AG04450 (cell line): ENCODE measurements at regions not wholly inside any gene's neighbourhood (a gene's known extent, or its start where the extent isn't known, plus 50 kb on each side); places are given as distances from the start of the nearest gene placed in this dataset.

Experiments
- CTCF ChIA-PET: fragments of 300-600, 350-600 bp; formaldehyde crosslinking; extraction: SDS; loops from one replicate; lab custom pipeline; 2022; ENCODE audit warnings: antibody characterized with exemption, inconsistent platforms; lab: Charles Lee
- POLR2A ChIA-PET: fragments of 350-600 bp; formaldehyde crosslinking; extraction: SDS; loops from one replicate; lab custom pipeline; 2021; ENCODE audit warnings: antibody characterized with exemption, inconsistent platforms; lab: Yijun Ruan, JAX
- DNase-seq: peaks from one replicate; pipeline ENCODE4 v3.0.0-alpha.2; 2011; ENCODE audit warnings: low read depth, low spot score
- H3K27ac ChIP-seq: one replicate; pipeline ENCODE4 v1.5.1; 2012; ENCODE audit warnings: low read depth, low read length, control low read depth
- H3K27me3 ChIP-seq: one replicate; pipeline ENCODE4 v1.6.0; 2012; ENCODE audit warnings: low read length; ENCODE audit not compliant: control insufficient read depth, insufficient read depth
- H3K4me3 ChIP-seq: 2 replicates; pipeline ENCODE4 v1.5.1; 2011; ENCODE audit warnings: mild to moderate bottlenecking, low read depth, low read length, control low read depth
- H3K9me3 ChIP-seq: 2 replicates; pipeline ENCODE4 v1.5.1; 2012; ENCODE audit warnings: low read length; ENCODE audit not compliant: control insufficient read depth, insufficient read depth
- CTCF ChIP-seq: IDR thresholded peaks from 2 replicates; pipeline ENCODE4 v1.5.1; 2011; ENCODE audit warnings: low read depth, low read length, control low read depth, inconsistent platforms

- no peak for DNase-seq
- Histone ChIP-seq H3K9me3 (peaks cover 5% of the 10 kb centered on the region; the same call in 1 of the 2 replicates), H3K27ac (no peak overlapping the region), H3K4me3 (no peak overlapping the region), H3K27me3 (no peaks in the 10 kb centered on the region)
- no peak for TF ChIP-seq CTCF
- ChIA-PET POLR2A (no interaction called here), CTCF (no interaction called here)
These were observed 454.3 kb downstream of the MATN1 start for GRCh38 chr1:30268923-30269666.

GRCh38 chr1:30267856-30268255 lies 455.5 kb downstream of the MATN1 start:
- no peak for TF ChIP-seq CTCF
- Histone ChIP-seq H3K4me3 (no peak overlapping the region), H3K27ac (no peak overlapping the region), H3K27me3 (no peaks in the 10 kb centered on the region), H3K9me3 (no peaks in the 10 kb centered on the region)
- ChIA-PET POLR2A (no interaction called here), CTCF (no interaction called here)
- no peak for DNase-seq

DNA sequence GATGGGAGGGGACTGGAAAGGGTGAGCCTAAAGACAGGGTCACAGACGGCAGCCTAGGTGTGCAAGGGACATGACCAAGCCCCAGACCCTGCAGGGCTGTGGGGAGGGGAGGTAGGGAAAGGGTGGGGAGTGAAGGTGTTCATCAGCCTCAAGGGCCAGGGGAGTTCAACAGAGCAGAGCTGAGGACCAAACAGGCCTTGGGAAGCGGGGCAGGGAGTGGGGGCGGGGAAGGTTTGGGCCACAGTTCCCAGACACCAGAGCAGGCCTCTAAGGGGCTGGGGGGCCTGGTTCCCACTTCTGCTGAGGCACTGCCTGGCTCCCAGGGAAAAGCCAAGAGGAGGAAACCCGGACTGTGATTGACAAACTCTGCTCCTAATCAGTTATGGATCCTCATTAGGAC lies 456.3 kb downstream of the MATN1 start:
- no peaks in the 10 kb centered on the region for H3K27me3 ChIP-seq
- no peak overlapping the region for H3K27ac ChIP-seq
- DNase-seq = no peak
- CTCF ChIA-PET = no interaction called here
- TF ChIP-seq CTCF = no peak
- POLR2A ChIA-PET = no interaction called here
- no peak overlapping the region for H3K4me3 ChIP-seq
- no peaks in the 10 kb centered on the region for H3K9me3 ChIP-seq

- Histone ChIP-seq H3K9me3 (no peaks in the 10 kb centered on the region), H3K27me3 (no peaks in the 10 kb centered on the region), H3K4me3 (no peak overlapping the region), H3K27ac (no peak overlapping the region)
- no peak for DNase-seq
- CTCF ChIA-PET = no interaction called here
- POLR2A ChIA-PET = no interaction called here
- TF ChIP-seq CTCF = no peak
These were observed 458.0 kb downstream of the MATN1 start for GRCh38 chr1:30265127-30266070.

DNA sequence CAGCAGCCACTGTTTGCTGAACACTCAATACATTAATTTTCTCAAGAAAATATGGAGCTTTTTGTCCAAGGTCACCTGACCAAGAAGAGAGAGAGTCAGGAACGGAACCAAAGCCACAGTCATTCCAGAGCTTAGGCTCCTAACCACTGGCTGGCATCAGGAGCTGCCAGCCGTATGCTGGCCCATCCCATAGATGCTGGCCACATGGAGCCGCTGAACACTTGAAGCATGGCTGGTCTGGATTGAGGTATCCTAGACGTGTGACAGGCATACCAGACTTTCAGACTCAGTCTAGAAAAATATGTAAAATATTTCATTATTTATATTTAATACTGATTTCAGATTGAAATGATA lies 458.7 kb downstream of the MATN1 start:
- CTCF ChIA-PET = no interaction called here
- no peaks in the 10 kb centered on the region for H3K27me3 ChIP-seq
- no peak overlapping the region for H3K27ac ChIP-seq
- H3K4me3 ChIP-seq = no peak overlapping the region
- POLR2A ChIA-PET = no interaction called here
- no peak for DNase-seq
- no peak for TF ChIP-seq CTCF
- no peaks in the 10 kb centered on the region for H3K9me3 ChIP-seq
